SK-N-SH (cell line): ENCODE measurements at regions not wholly inside any gene's neighbourhood (a gene's known extent, or its start where the extent isn't known, plus 50 kb on each side); places are given as distances from the start of the nearest gene placed in this dataset.

Experiments
- CTCF ChIA-PET: fragments of 300-600, 350-600 bp; formaldehyde crosslinking; extraction: SDS; loops from one replicate; lab custom pipeline; 2021; lab: Yijun Ruan, JAX
- POLR2A ChIA-PET: fragments of 350-600 bp; sonication (Branson Sonifier 250); formaldehyde crosslinking; extraction: SDS; loops from one replicate; lab custom pipeline; 2020; ENCODE audit warnings: antibody characterized with exemption, inconsistent platforms; lab: Yijun Ruan, JAX
- DNase-seq: peaks from one replicate; pipeline ENCODE4 v3.0.0; 2012
- H2AFZ ChIP-seq: fragments of 200-600 bp; sonication (generic); 2 replicates; pipeline ENCODE4 v1.8.1; 2016; ENCODE audit warnings: antibody characterized with exemption, mild to moderate bottlenecking, low read depth
- H3F3A ChIP-seq: fragments of 200-600 bp; sonication (generic); replicated peaks from 2 replicates; pipeline ENCODE3; 2016; ENCODE audit warnings: antibody characterized with exemption, mild to moderate bottlenecking; ENCODE audit not compliant: insufficient read depth
- H3K27ac ChIP-seq, 2 experiments: fragments of 200-500 bp in 1 of 2; fragments of 200-600 bp in 1 of 2; sonication (Bioruptor generic) in 1 of 2; sonication (generic), shearing (Covaris generic) in 1 of 2; 2 replicates each; pipeline versions ENCODE4 v1.5.1 to v1.6.1; 2014 to 2016; ENCODE audit warnings: low read depth in 2 of 2, inconsistent platforms in 1 of 2, low read length in 1 of 2, mild to moderate bottlenecking in 1 of 2, mixed read lengths in 1 of 2
- H3K27me3 ChIP-seq: fragments of 200-600 bp; sonication (generic), shearing (Covaris generic); 2 replicates; pipeline ENCODE4 v1.6.1; 2016; ENCODE audit warnings: mixed run types; ENCODE audit not compliant: insufficient read depth
- H3K36me3 ChIP-seq, 2 experiments: fragments of 200-500 bp in 1 of 2; fragments of 200-600 bp in 1 of 2; sonication (Bioruptor generic) in 1 of 2; sonication (generic) in 1 of 2; replicated peaks in 1 of 2; 2 replicates each; pipeline versions ENCODE3 to v1.5.1; 2014 to 2016; ENCODE audit warnings: low read length in 1 of 2, mild to moderate bottlenecking in 1 of 2; ENCODE audit not compliant: insufficient read depth in 2 of 2, control insufficient read depth in 1 of 2
- H3K4me1 ChIP-seq, 2 experiments: fragments of 200-500 bp in 1 of 2; fragments of 200-600 bp in 1 of 2; sonication (Bioruptor generic) in 1 of 2; sonication (generic), shearing (Covaris generic) in 1 of 2; 2 replicates each; pipeline versions ENCODE4 v1.5.1 to v1.6.1; 2014 to 2016; ENCODE audit warnings: low read depth in 1 of 2, low read length in 1 of 2, mixed run types in 1 of 2; ENCODE audit not compliant: insufficient read depth in 2 of 2, control insufficient read depth in 1 of 2
- H3K4me2 ChIP-seq: fragments of 200-600 bp; sonication (generic), shearing (Covaris generic); 2 replicates; pipeline ENCODE4 v1.6.1; 2017; ENCODE audit warnings: mixed run types
- H3K4me3 ChIP-seq, 2 experiments: fragments of 200-500 bp in 1 of 2; fragments of 200-600 bp in 1 of 2; sonication (Bioruptor generic) in 1 of 2; sonication (generic), shearing (Covaris generic) in 1 of 2; 2 replicates each; pipeline versions ENCODE4 v1.5.1 to v1.8.1; 2014 to 2016; ENCODE audit warnings: low read depth in 2 of 2, inconsistent platforms in 1 of 2, low read length in 1 of 2, mild to moderate bottlenecking in 1 of 2, mixed read lengths in 1 of 2, moderate library complexity in 1 of 2
- H3K79me2 ChIP-seq: fragments of 200-600 bp; sonication (generic); 2 replicates; pipeline ENCODE4 v1.8.1; 2017; ENCODE audit warnings: mild to moderate bottlenecking; ENCODE audit not compliant: insufficient read depth
- H3K9ac ChIP-seq: fragments of 200-600 bp; sonication (generic); 2 replicates; pipeline ENCODE4 v1.6.1; 2017; ENCODE audit warnings: mixed run types
- H3K9me2 ChIP-seq: fragments of 200-600 bp; sonication (generic); 2 replicates; pipeline ENCODE4 v1.6.1; 2017; ENCODE audit warnings: mixed run types
- H3K9me3 ChIP-seq: fragments of 200-600 bp; sonication (generic); 2 replicates; pipeline ENCODE4 v1.6.1; 2017; ENCODE audit warnings: mixed run types, mild to moderate bottlenecking, moderate library complexity
- H4K20me1 ChIP-seq: fragments of 200-600 bp; sonication (generic); 2 replicates; pipeline ENCODE4 v1.6.1; 2017; ENCODE audit warnings: mild to moderate bottlenecking, mixed run types; ENCODE audit not compliant: insufficient read depth
- CTCF ChIP-seq: fragments of 200-600 bp; sonication (generic); IDR thresholded peaks from 2 replicates; pipeline ENCODE4 v1.6.1; 2017; ENCODE audit warnings: antibody characterized with exemption, mild to moderate bottlenecking, moderate library complexity
- ELF1 ChIP-seq: IDR thresholded peaks from 2 replicates; pipeline ENCODE4 v1.4.0; 2012
- EZH2phosphoT487 ChIP-seq: fragments of 200-600 bp; sonication (generic); IDR thresholded peaks from 2 replicates; pipeline ENCODE4 v1.6.1; 2017; ENCODE audit warnings: low read depth, mixed run types, mild to moderate bottlenecking, antibody characterized with exemption, moderate library complexity, borderline replicate concordance
- FOXJ3 ChIP-seq: sonication (generic); formaldehyde crosslinking; IDR thresholded peaks from 2 replicates; pipeline ENCODE4 v1.5.1; 2020; ENCODE audit warnings: mild to moderate bottlenecking, missing genetic modification reagents
- GATA2 ChIP-seq: sonication (generic); formaldehyde crosslinking; IDR thresholded peaks from 2 replicates; pipeline ENCODE4 v1.5.0; 2020; ENCODE audit warnings: mild to moderate bottlenecking, missing genetic modification reagents
- MAX ChIP-seq: IDR thresholded peaks from 2 replicates; pipeline ENCODE4 v1.4.0; 2012; ENCODE audit warnings: low read depth
- MEF2A ChIP-seq: IDR thresholded peaks from 2 replicates; pipeline ENCODE4 v1.4.0; 2012; ENCODE audit warnings: low read depth, borderline replicate concordance
- MXI1 ChIP-seq: IDR thresholded peaks from 2 replicates; pipeline ENCODE4 v1.6.1; 2012; ENCODE audit warnings: mild to moderate bottlenecking, low read depth, low read length, improper control_type of control experiment
- NFIC ChIP-seq: IDR thresholded peaks from 2 replicates; pipeline ENCODE4 v1.4.0; 2012; ENCODE audit warnings: borderline replicate concordance
- RAD21 ChIP-seq: IDR thresholded peaks from 2 replicates; pipeline ENCODE4 v1.6.1; 2012; ENCODE audit warnings: mild to moderate bottlenecking, low read length
- RCOR1 ChIP-seq: fragments of 150-350 bp; IDR thresholded peaks from 2 replicates; pipeline ENCODE4 v1.6.1; 2017; ENCODE audit warnings: antibody characterized with exemption, low read length
- REST ChIP-seq: IDR thresholded peaks from 2 replicates; pipeline ENCODE4 v1.6.1; 2012; ENCODE audit warnings: mild to moderate bottlenecking, low read depth, low read length, moderate library complexity
- RFX5 ChIP-seq: IDR thresholded peaks from 2 replicates; pipeline ENCODE4 v1.6.1; 2012; ENCODE audit warnings: mild to moderate bottlenecking, improper control_type of control experiment, low read length
- RXRA ChIP-seq: IDR thresholded peaks from 2 replicates; pipeline ENCODE4 v1.4.0; 2012; ENCODE audit warnings: low read depth, mild to moderate bottlenecking, borderline replicate concordance
- SIN3A ChIP-seq: IDR thresholded peaks from 2 replicates; pipeline ENCODE4 v1.6.1; 2012; ENCODE audit warnings: low read depth, mild to moderate bottlenecking, low read length, moderate library complexity, borderline replicate concordance
- SMC3 ChIP-seq: IDR thresholded peaks from 2 replicates; pipeline ENCODE4 v1.6.1; 2012; ENCODE audit warnings: low read depth, low read length, improper control_type of control experiment
- TAF1 ChIP-seq: IDR thresholded peaks from 2 replicates; pipeline ENCODE4 v1.6.1; 2012; ENCODE audit warnings: low read depth, mild to moderate bottlenecking, low read length, moderate library complexity, borderline replicate concordance
- TCF12 ChIP-seq: IDR thresholded peaks from 2 replicates; pipeline ENCODE4 v1.4.0; 2012
- TEAD4 ChIP-seq: IDR thresholded peaks from 2 replicates; pipeline ENCODE4 v1.4.0; 2012; ENCODE audit warnings: mild to moderate bottlenecking, borderline replicate concordance; ENCODE audit not compliant: insufficient read depth
- USF2 ChIP-seq: fragments of 150-350 bp; IDR thresholded peaks from 2 replicates; pipeline ENCODE4 v1.6.1; 2017; ENCODE audit warnings: antibody characterized with exemption, low read length, low read depth, borderline replicate concordance
- ZBTB33 ChIP-seq: IDR thresholded peaks from 2 replicates; pipeline ENCODE4 v1.4.0; 2012; ENCODE audit warnings: low read depth, borderline replicate concordance
- WGBS: methylation state at CpG from one replicate; pipeline ENCODE4 v1.1.6; 2017; ENCODE audit warnings: low lambda C conversion rate; 5-methylcytosine and 5-hydroxymethylcytosine counted together

- no peaks in the 10 kb centered on the region for H3F3A ChIP-seq
- WGBS = 0% methylated on average over 1 of the region's 1 CpG
- H3K9me3 ChIP-seq = no peaks in the 10 kb centered on the region; the same call in 1 of the 2 replicates
- no peaks in the 10 kb centered on the region for H3K4me1 ChIP-seq
- TF ChIP-seq ELF1 (no peak), SIN3A (no peak)
- POLR2A ChIA-PET = no interaction called here
- H2AFZ ChIP-seq = no peak overlapping the region
- no peak overlapping the region for H3K27ac ChIP-seq
- DNase-seq = no peak
- no peaks in the 10 kb centered on the region for H4K20me1 ChIP-seq
- H3K79me2 ChIP-seq = no peaks in the 10 kb centered on the region
- H3K4me3 ChIP-seq = no peak overlapping the region
- CTCF ChIA-PET = no interaction called here
- no peak overlapping the region for H3K4me2 ChIP-seq
- no peaks in the 10 kb centered on the region for H3K9me2 ChIP-seq
- H3K9ac ChIP-seq = no peak overlapping the region
- no peaks in the 10 kb centered on the region for H3K27me3 ChIP-seq
- no peaks in the 10 kb centered on the region for H3K36me3 ChIP-seq
Observed at GRCh38 chr2:81068144-81068543, 763.6 kb upstream of the LRRTM1 start.

- Histone ChIP-seq H3K27me3 (no peaks in the 10 kb centered on the region), H3K4me3 (no peak overlapping the region), H4K20me1 (no peaks in the 10 kb centered on the region), H3K9ac (no peak overlapping the region), H3K79me2 (no peaks in the 10 kb centered on the region), H3F3A (no peaks in the 10 kb centered on the region), H3K9me2 (no peaks in the 10 kb centered on the region), H3K9me3 (peaks cover 4% of the 10 kb centered on the region; the same call in 1 of the 2 replicates), H2AFZ (no peak overlapping the region), H3K36me3 (no peaks in the 10 kb centered on the region), H3K4me1 (no peaks in the 10 kb centered on the region), H3K27ac (no peak overlapping the region), H3K4me2 (no peak overlapping the region)
- ChIA-PET POLR2A (no interaction called here), CTCF (no interaction called here)
- no peak for DNase-seq
- WGBS = 0% methylated on average over 2 of the region's 2 CpGs
- TF ChIP-seq RCOR1 (no peak), MAX (no peak), EZH2phosphoT487 (no peak), USF2 (no peak), TEAD4 (no peak), RFX5 (no peak), MXI1 (no peak), ZBTB33 (no peak), GATA2 (CRISPR knock-in tag) (no peak), RXRA (no peak), TCF12 (no peak), CTCF (no peak), RAD21 (no peak), MEF2A (no peak), NFIC (no peak), FOXJ3 (CRISPR knock-in tag) (no peak), REST (no peak), TAF1 (no peak), SMC3 (no peak)
Observed at GRCh38 chr2:81061016-81061415, 756.5 kb upstream of the LRRTM1 start.
